Natural killer cell (primary cell): ENCODE measurements at regions not wholly inside any gene's neighbourhood (a gene's known extent, or its start where the extent isn't known, plus 50 kb on each side); places are given as distances from the start of the nearest gene placed in this dataset.

ENCODE experiments used
- ATAC-seq, 3 donors: fragments of 150-1000 bp in 2 of 3; fragments of 200-7000 bp in 1 of 3; cut with Tn5 transposase; 1 replicate in 1 of 3; 2 replicates in 2 of 3; pipeline ENCODE4 v1.10.0; 2021; ENCODE audit warnings: mild to moderate bottlenecking in 2 of 3, moderate library complexity in 2 of 3
- DNase-seq, 2 donors: peaks; one replicate each; pipeline versions ENCODE4 v3.0.0 to v3.0.0-alpha.2; 2013 to 2021; ENCODE audit warnings: mixed read lengths in 1 of 2
- H3K27ac ChIP-seq: one replicate; pipeline ENCODE4 v1.5.1; 2013; ENCODE audit warnings: mild to moderate bottlenecking, low read length
- H3K27me3 ChIP-seq: one replicate; pipeline ENCODE4 v1.6.1; 2013; ENCODE audit warnings: low read length; ENCODE audit not compliant: control insufficient read depth, insufficient read depth
- H3K36me3 ChIP-seq: one replicate; pipeline ENCODE4 v1.6.1; 2013; ENCODE audit warnings: low read length; ENCODE audit not compliant: control insufficient read depth, insufficient read depth
- H3K4me1 ChIP-seq: one replicate; pipeline ENCODE4 v1.6.1; 2013; ENCODE audit warnings: low read length; ENCODE audit not compliant: control insufficient read depth, insufficient read depth
- H3K4me3 ChIP-seq: one replicate; pipeline ENCODE4 v1.5.1; 2013; ENCODE audit warnings: low read length
- H3K9me3 ChIP-seq: one replicate; pipeline ENCODE4 v1.6.1; 2013; ENCODE audit warnings: low read length; ENCODE audit not compliant: control insufficient read depth, insufficient read depth
- H3K27ac Mint-ChIP-seq, 2 donors: one replicate each; pipeline ENCODE4 v1.8.0; 2022; ENCODE audit warnings: mild to moderate bottlenecking in 2 of 2, mixed read lengths in 2 of 2, moderate library complexity in 1 of 2
- H3K27me3 Mint-ChIP-seq, 2 donors: one replicate each; pipeline ENCODE4 v1.8.0; 2022; ENCODE audit warnings: low read depth in 2 of 2, mixed read lengths in 2 of 2
- H3K36me3 Mint-ChIP-seq: one replicate; pipeline ENCODE4 v1.8.0; 2022; ENCODE audit warnings: mixed read lengths
- H3K4me1 Mint-ChIP-seq, 2 donors: one replicate each; pipeline ENCODE4 v1.8.0; 2022; ENCODE audit warnings: mixed read lengths in 2 of 2
- H3K4me3 Mint-ChIP-seq: one replicate; pipeline ENCODE4 v1.8.0; 2022; ENCODE audit warnings: mild to moderate bottlenecking, moderate library complexity, mixed read lengths
- H3K9me3 Mint-ChIP-seq, 2 donors: one replicate each; pipeline ENCODE4 v1.8.0; 2022; ENCODE audit warnings: mixed read lengths in 2 of 2
- WGBS: methylation state at CpG from one replicate; pipeline ENCODE4 v1.1.7; 2013; ENCODE audit warnings: missing lambda C conversion rate; ENCODE audit not compliant: insufficient coverage; 5-methylcytosine and 5-hydroxymethylcytosine counted together
- intact Hi-C: fragments of 100-400 bp; cut with micrococcal nuclease; formaldehyde crosslinking; loops from one replicate; pipeline ENCODE4 v1.14.2; 2022
- TF ChIP-seq, protein P1 (sequence below): fragments of 200-600 bp; IDR thresholded peaks from one replicate; pipeline ENCODE4 v1.8.0; 2022; ENCODE audit warnings: antibody characterized with exemption

DNA sequence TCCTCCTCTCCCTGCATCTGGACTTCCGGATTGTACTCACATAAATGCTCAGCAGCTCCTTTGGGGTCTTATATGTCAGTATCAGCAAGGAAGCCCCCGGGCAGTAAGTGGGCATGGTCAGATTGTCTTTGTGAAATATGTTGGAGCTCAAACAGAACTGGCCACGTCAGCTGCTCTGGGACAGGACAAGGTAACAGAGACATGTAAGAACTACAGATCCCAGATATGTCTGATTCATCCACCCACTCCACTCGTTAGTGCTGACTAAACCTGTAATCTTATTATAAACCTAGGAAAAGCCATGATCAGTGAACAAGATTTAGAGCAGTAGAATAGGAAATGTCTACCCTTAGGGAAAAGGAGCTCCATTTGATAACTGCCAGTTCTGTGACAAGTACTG lies 561.8 kb downstream of the CETN3 start:
- no peaks in the 10 kb centered on the region for H3K27me3 Mint-ChIP-seq
- Histone ChIP-seq H3K27ac (no peak overlapping the region), H3K4me3 (no peak overlapping the region), H3K36me3 (no peaks in the 10 kb centered on the region), H3K27me3 (no peaks in the 10 kb centered on the region), H3K9me3 (peaks cover 3% of the 10 kb centered on the region), H3K4me1 (no peaks in the 10 kb centered on the region)
- WGBS: 78% methylated on average over 3 of the region's 4 CpGs
- TF ChIP-seq, protein P1, sequence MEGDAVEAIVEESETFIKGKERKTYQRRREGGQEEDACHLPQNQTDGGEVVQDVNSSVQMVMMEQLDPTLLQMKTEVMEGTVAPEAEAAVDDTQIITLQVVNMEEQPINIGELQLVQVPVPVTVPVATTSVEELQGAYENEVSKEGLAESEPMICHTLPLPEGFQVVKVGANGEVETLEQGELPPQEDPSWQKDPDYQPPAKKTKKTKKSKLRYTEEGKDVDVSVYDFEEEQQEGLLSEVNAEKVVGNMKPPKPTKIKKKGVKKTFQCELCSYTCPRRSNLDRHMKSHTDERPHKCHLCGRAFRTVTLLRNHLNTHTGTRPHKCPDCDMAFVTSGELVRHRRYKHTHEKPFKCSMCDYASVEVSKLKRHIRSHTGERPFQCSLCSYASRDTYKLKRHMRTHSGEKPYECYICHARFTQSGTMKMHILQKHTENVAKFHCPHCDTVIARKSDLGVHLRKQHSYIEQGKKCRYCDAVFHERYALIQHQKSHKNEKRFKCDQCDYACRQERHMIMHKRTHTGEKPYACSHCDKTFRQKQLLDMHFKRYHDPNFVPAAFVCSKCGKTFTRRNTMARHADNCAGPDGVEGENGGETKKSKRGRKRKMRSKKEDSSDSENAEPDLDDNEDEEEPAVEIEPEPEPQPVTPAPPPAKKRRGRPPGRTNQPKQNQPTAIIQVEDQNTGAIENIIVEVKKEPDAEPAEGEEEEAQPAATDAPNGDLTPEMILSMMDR: no peak
- no peak for ATAC-seq
- no peak overlapping the region for H3K4me3 Mint-ChIP-seq
- intact Hi-C loops: no loop called here
- DNase-seq: no peak
- no peaks in the 10 kb centered on the region for H3K4me1 Mint-ChIP-seq
- no peaks in the 10 kb centered on the region for H3K36me3 Mint-ChIP-seq
- H3K27ac Mint-ChIP-seq: no peak overlapping the region
- H3K9me3 Mint-ChIP-seq: peaks cover 0 to 2% of the 10 kb centered on the region in 2 donors

DNA sequence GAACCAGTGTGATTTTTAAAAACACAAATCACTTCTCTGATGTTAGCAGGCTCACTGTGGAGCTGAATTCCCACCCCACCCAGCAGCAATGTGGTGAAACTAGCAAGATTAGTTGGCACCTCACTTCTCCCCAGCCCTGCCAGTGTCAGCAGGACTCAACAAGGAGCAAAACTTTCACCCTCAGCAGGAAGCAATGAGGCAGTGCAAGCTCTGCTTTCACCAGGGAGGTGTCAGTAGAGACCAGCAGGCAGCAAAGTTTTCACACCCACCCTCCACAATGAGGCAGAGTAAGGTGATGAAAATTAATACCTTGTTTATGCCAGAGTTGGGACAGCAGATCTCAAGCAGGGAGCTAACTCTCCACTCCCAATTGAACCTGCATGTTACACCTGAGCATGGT lies 565.0 kb downstream of the CETN3 start:
- H3K4me3 Mint-ChIP-seq: no peak overlapping the region
- Histone ChIP-seq H3K36me3 (no peaks in the 10 kb centered on the region), H3K4me3 (no peak overlapping the region), H3K27me3 (no peaks in the 10 kb centered on the region), H3K27ac (no peak overlapping the region), H3K9me3 (peaks cover 3% of the 10 kb centered on the region), H3K4me1 (no peaks in the 10 kb centered on the region)
- no peaks in the 10 kb centered on the region for H3K27me3 Mint-ChIP-seq
- peaks cover 0 to 5% of the 10 kb centered on the region in 2 donors for H3K9me3 Mint-ChIP-seq
- intact Hi-C loops: no loop called here
- H3K27ac Mint-ChIP-seq: no peak overlapping the region
- TF ChIP-seq, protein P1: no peak
- ATAC-seq (no peak), DNase-seq (no peak)
- H3K4me1 Mint-ChIP-seq: no peaks in the 10 kb centered on the region
- no peaks in the 10 kb centered on the region for H3K36me3 Mint-ChIP-seq

GRCh38 chr5:89842531-89842930 lies 567.0 kb downstream of the CETN3 start:
- no peaks in the 10 kb centered on the region for H3K36me3 ChIP-seq
- peaks cover 0 to 5% of the 10 kb centered on the region in 2 donors for H3K9me3 Mint-ChIP-seq
- H3K27me3 ChIP-seq: no peaks in the 10 kb centered on the region
- no peaks in the 10 kb centered on the region for H3K4me1 Mint-ChIP-seq
- no peak overlapping the region for H3K4me3 Mint-ChIP-seq
- no peak overlapping the region for H3K27ac ChIP-seq
- no CpG with 5 or more reads among the region's 1 CpG for WGBS
- H3K36me3 Mint-ChIP-seq: no peaks in the 10 kb centered on the region
- H3K27me3 Mint-ChIP-seq: no peaks in the 10 kb centered on the region
- ATAC-seq (no peak), DNase-seq (no peak)
- H3K4me3 ChIP-seq: no peak overlapping the region
- TF ChIP-seq, protein P1: no peak
- H3K9me3 ChIP-seq: peaks cover 3% of the 10 kb centered on the region
- no peak overlapping the region for H3K27ac Mint-ChIP-seq
- intact Hi-C loops: no loop called here
- no peaks in the 10 kb centered on the region for H3K4me1 ChIP-seq

GRCh38 chr5:89840906-89841305 lies 568.6 kb downstream of the CETN3 start:
- H3K27ac Mint-ChIP-seq: no peak overlapping the region
- peaks cover 3 to 12% of the 10 kb centered on the region in 2 donors for H3K9me3 Mint-ChIP-seq
- H3K4me3 Mint-ChIP-seq: no peak overlapping the region
- no peaks in the 10 kb centered on the region for H3K27me3 Mint-ChIP-seq
- TF ChIP-seq, protein P1: no peak
- ATAC-seq (no peak), DNase-seq (no peak)
- Histone ChIP-seq H3K4me3 (no peak overlapping the region), H3K9me3 (peaks cover 3% of the 10 kb centered on the region), H3K27ac (no peak overlapping the region), H3K4me1 (no peaks in the 10 kb centered on the region), H3K27me3 (no peaks in the 10 kb centered on the region), H3K36me3 (no peaks in the 10 kb centered on the region)
- H3K4me1 Mint-ChIP-seq: no peaks in the 10 kb centered on the region
- intact Hi-C loops: no loop called here
- H3K36me3 Mint-ChIP-seq: no peaks in the 10 kb centered on the region
